ENCODE measurements at regions not wholly inside any gene's neighbourhood (a gene's known extent, or its start where the extent isn't known, plus 50 kb on each side); places are given as distances from the start of the nearest gene placed in this dataset.

DNA sequence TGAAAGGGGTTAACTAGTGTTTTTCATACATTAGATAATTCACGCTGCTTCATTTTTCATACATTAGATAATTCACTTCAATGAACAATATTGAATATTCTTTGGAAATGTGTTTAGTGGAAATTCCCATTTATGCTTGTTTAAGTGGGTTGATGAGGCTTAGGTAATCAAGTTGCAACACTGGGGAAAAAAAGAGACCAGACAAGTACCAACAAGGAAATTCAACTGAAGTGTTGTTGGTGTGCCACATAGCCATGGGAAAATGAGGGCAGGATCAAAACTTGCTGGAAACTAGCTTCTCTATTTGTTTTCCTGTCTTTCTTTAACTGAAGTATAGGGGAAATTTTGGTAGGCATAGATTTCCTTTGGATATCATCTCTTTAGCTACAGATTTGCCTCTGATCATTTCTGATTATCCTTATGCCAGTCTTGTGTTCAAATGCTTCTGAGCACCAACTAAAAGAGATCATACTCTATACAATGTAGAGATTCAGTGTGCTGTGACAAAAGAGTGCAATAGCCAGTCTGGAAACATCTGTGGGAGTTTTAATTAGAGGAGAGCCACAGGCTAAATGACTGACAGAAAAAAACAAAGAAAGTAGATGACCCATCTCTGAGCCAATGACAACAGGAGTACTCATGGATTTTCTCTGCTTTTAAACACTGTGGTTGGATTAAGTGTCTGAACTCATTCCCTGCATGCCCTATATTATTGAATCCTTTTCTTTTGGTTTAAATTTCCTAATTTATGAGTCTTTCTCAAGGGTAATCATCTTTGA is 67.6 kb upstream of the CTSC start:
- DNase-seq = no peak

DNA sequence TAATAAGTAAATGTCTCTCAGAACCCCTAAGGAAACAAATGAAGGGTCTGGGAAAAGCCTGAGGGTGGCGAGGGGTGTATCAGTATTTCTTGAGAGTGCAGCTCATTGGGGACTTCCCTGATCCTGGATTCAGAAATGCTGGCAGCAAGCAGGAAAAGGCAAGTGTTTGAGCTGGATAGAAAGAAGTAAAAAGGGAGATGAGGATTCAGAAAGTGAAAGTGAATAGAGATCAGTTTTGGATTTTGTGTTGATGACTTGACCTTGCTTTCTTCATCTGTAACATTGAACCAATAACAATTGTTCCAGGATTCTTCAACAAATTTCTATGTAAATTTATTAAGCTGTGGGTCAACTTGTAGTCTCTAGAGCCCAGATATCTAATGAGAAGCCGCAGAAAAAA is 66.9 kb upstream of the CTSC start:
- DNase-seq = no peak

DNA sequence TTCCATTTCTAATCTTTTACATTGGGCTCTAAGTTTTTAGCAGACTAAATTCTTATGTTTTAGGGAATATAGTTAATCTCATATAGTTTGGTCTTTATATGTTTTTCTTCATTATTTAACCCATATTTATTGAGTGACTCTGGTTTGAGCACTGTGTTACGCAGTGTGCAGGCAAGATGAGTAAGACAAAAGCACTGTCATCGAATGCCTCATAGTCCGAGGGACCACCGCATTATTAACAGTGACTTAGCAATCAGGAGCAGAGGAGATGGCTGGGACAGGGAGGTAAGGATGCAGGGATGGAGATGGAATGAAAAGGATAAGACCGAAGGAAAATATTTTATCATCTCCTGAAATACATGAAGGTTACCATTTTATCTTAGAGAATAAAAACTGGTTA is 65.2 kb upstream of the CTSC start:
- DNase-seq = no peak

DNA sequence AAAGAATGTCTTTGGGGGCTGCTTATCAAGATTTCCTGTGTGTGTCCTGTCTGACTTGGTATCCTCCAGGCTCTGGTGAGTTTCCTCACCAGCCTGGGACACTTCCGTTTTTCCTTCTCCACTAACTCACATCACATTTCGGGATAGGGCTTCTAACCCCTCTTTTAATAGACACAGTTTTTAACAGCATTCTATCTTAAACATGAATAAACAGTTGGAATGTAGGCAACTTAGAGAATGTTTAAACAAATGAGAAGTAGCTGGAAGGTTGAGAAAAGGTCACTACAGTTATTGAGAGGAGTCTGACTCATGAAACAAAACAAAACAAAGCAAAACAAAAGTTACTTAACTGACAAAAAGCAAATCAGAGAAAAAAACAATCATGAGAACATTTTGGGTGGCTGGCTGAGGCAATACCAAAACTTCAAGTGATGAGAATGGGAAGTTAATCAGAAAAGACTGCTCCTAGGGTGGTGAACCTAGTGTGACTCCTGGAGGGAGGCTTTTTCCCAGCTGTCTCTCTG is 64.7 kb upstream of the CTSC start:
- no peak for DNase-seq

DNA sequence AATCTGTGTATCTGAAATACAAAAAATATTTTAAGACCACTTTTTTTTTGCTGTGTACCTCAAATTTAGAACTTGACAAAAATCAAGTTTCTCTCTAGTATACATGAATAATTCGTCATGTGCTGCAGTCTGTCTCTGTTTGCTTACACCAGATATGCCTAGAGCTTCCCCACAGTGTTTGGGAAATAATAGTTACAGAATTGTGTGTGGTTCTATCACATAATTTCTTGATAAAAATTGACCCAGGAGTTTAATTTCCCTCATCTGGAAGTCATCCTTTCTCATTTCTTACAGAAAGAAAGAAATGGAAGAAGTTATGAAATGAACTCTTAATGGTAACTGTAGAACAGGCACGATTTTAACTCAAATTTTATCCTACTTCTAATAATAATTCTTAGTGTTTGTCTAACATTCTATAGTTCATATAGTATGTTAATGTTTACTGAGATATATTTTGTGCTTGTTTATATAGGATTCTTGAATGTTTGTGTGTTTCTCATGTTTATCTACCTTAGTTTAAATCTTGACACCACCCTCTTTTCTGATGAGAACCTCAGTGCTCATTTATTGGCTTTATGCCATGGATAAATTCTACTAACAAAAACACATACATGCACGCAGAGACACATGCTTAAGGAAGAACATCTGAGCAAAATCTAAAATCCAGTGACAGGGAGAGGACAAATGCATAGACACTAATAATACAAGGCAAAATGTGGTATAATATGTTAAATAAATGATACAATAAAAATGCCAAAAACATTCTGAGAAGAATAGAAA is 61.4 kb upstream of the CTSC start:
- no peak for DNase-seq

DNA sequence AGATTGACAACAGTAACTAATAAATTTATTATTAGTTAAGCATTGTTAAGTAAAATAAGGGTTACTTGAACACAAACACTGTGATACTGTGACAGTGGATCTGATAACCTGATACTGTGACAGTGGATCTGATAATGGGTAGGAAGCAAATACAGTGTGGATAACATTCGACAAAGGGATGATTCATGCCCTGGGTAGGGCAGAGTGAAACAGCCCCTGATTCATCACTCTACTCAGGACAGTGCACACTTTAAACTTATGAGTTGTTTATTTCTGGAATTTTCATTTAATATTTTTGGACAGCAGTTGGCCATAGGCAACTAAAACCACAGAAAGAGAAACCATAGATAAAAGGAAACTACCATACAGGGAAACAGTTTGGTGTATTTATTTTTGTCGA is 60.8 kb upstream of the CTSC start:
- no peak for DNase-seq

DNA sequence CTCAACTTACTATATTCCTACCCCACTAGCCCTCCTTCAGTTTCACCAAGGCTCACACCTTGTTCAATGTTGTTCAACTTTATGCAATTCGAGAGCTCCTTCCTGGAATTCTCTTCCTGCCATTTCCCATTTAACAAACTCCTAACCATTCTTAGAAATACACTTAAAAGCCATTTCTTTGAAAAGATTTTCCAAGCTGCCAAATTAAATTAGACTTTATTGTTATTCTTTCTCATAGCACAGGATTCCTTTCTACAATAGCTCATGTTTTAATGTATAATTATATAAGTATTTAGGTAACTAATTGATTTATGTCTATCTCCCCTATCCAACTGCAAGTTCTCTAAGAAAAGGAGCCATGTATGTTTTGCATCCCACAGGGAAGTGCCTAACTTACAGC is 52.7 kb upstream of the CTSC start:
- no peak for DNase-seq

DNA sequence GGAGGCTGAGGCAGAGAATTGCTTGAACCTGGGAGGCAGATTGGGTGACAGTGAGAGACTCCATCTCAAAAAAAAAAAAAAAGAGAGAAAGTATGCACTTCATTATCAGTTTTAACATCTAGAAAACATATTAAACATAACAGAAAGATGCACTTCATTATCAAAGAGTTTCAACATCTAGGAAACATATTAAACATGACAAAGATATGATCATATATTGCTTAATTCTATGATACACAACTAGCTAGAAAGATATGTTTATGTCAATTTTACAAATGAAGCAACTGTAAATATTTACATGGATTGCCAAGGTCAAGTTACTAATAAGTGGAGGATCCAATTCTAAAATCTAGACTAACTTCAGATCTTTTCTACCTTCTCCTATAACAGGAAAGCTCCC is 50.4 kb upstream of the CTSC start:
- no peak for DNase-seq
